ENCODE measurements at regions not wholly inside any gene's neighbourhood (a gene's known extent, or its start where the extent isn't known, plus 50 kb on each side); places are given as distances from the start of the nearest gene placed in this dataset.

DNA sequence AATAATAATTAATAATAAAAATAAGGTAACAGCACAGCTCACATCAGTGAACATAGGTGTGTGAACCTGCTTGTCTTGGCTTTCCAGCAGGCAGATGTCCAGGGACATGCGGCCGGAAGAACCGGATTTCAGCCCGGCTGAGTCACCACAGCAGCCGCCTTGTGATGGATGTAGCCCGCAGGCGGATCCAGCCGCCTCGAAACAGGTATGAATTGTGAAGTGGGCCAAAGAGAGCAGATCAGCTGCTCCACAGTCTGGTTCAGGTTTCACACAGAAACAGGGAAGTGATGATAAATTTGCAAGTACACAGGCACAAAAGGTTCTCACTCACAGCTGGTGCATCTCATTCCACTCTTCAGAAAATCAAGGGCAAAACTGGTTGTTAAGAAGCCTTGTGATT, 55.1 kb downstream of the ID4 start:
- no peaks in the 10 kb centered on the region for H3K9me3 ChIP-seq (ENCODE audit: insufficient read depth, low read depth, low read length)
- no peak overlapping the region for H3K4me2 ChIP-seq (ENCODE audit: low read depth, low read length, poor library complexity, severe bottlenecking)
- H3K9ac ChIP-seq (ENCODE audit: low read depth, low read length, poor library complexity, severe bottlenecking), result no peak overlapping the region
- no peak overlapping the region for H3K4me3 ChIP-seq (ENCODE audit: low read length, poor library complexity, severe bottlenecking)
- H3K9me2 ChIP-seq (replicated peaks; ENCODE audit: low read depth, low read length), result no peaks in the 10 kb centered on the region
- no peaks in the 10 kb centered on the region for H4K20me1 ChIP-seq (ENCODE audit: insufficient read depth, low read length, poor library complexity, severe bottlenecking)
- H3K27me3 ChIP-seq (ENCODE audit: insufficient read depth, low read length, poor library complexity, severe bottlenecking), result no peaks in the 10 kb centered on the region
- TF ChIP-seq CTCF (conservative IDR thresholded peaks at IDR 0.05; ENCODE audit: low read length) (no peak), EZH2phosphoT487 (IDR thresholded peaks at IDR 0.05; ENCODE audit: borderline replicate concordance) (no peak)
- H3K79me2 ChIP-seq (ENCODE audit: insufficient read depth, low read length), result no peaks in the 10 kb centered on the region
- H3K36me3 ChIP-seq (ENCODE audit: insufficient read depth, low read length), result no peaks in the 10 kb centered on the region
- H2AFZ ChIP-seq (ENCODE audit: low read length), result no peak overlapping the region
- no peaks in the 10 kb centered on the region for H3K4me1 ChIP-seq (ENCODE audit: insufficient read depth, low read length, poor library complexity, severe bottlenecking)
- H3F3A ChIP-seq (ENCODE audit: low read depth), result no peaks in the 10 kb centered on the region

- Histone ChIP-seq H3K9me3 (ENCODE audit: insufficient read depth, low read depth, low read length) (no peaks in the 10 kb centered on the region), H3F3A (ENCODE audit: low read depth) (no peaks in the 10 kb centered on the region), H3K36me3 (ENCODE audit: insufficient read depth, low read length) (no peaks in the 10 kb centered on the region), H2AFZ (ENCODE audit: low read length) (no peak overlapping the region), H3K4me1 (ENCODE audit: insufficient read depth, low read length, poor library complexity, severe bottlenecking) (no peaks in the 10 kb centered on the region), H3K79me2 (ENCODE audit: insufficient read depth, low read length) (no peaks in the 10 kb centered on the region), H3K4me2 (ENCODE audit: low read depth, low read length, poor library complexity, severe bottlenecking) (no peak overlapping the region), H3K4me3 (ENCODE audit: low read length, poor library complexity, severe bottlenecking) (no peak overlapping the region), H3K9ac (ENCODE audit: low read depth, low read length, poor library complexity, severe bottlenecking) (no peak overlapping the region), H3K27me3 (ENCODE audit: insufficient read depth, low read length, poor library complexity, severe bottlenecking) (no peaks in the 10 kb centered on the region), H3K9me2 (replicated peaks; ENCODE audit: low read depth, low read length) (no peaks in the 10 kb centered on the region), H4K20me1 (ENCODE audit: insufficient read depth, low read length, poor library complexity, severe bottlenecking) (no peaks in the 10 kb centered on the region)
- TF ChIP-seq CTCF (conservative IDR thresholded peaks at IDR 0.05; ENCODE audit: low read length) (no peak), EZH2phosphoT487 (IDR thresholded peaks at IDR 0.05; ENCODE audit: borderline replicate concordance) (no peak)
These were observed 58.9 kb downstream of the ID4 start for GRCh38 chr6:19895866-19896692.

DNA sequence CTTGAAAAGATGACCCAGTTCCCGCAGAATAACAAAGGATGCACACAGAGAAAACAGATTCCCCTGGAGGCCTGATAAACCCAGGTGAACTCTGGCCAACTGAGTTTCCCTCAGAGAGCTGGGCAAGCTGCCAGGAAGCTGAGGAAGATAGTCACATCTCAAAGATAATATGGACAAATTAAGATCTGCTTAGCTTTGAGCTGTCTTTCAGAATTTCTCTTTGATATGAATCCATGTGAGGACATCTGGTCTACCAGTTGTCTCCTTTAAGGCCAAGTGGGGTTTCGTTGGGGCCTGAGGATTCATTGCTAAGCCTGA, 59.5 kb downstream of the ID4 start:
- H4K20me1 ChIP-seq (ENCODE audit: insufficient read depth, low read length, poor library complexity, severe bottlenecking), result no peaks in the 10 kb centered on the region
- H3K9me2 ChIP-seq (replicated peaks; ENCODE audit: low read depth, low read length), result no peaks in the 10 kb centered on the region
- TF ChIP-seq CTCF (conservative IDR thresholded peaks at IDR 0.05; ENCODE audit: low read length) (no peak), EZH2phosphoT487 (IDR thresholded peaks at IDR 0.05; ENCODE audit: borderline replicate concordance) (no peak)
- no peak overlapping the region for H3K4me2 ChIP-seq (ENCODE audit: low read depth, low read length, poor library complexity, severe bottlenecking)
- H3K9me3 ChIP-seq (ENCODE audit: insufficient read depth, low read depth, low read length), result no peaks in the 10 kb centered on the region
- no peaks in the 10 kb centered on the region for H3K79me2 ChIP-seq (ENCODE audit: insufficient read depth, low read length)
- no peak overlapping the region for H3K4me3 ChIP-seq (ENCODE audit: low read length, poor library complexity, severe bottlenecking)
- no peaks in the 10 kb centered on the region for H3K36me3 ChIP-seq (ENCODE audit: insufficient read depth, low read length)
- no peak overlapping the region for H2AFZ ChIP-seq (ENCODE audit: low read length)
- H3F3A ChIP-seq (ENCODE audit: low read depth), result no peaks in the 10 kb centered on the region
- H3K4me1 ChIP-seq (ENCODE audit: insufficient read depth, low read length, poor library complexity, severe bottlenecking), result no peaks in the 10 kb centered on the region
- no peaks in the 10 kb centered on the region for H3K27me3 ChIP-seq (ENCODE audit: insufficient read depth, low read length, poor library complexity, severe bottlenecking)
- no peak overlapping the region for H3K9ac ChIP-seq (ENCODE audit: low read depth, low read length, poor library complexity, severe bottlenecking)
